SH-SY5Y (cell line): ENCODE measurements at regions not wholly inside any gene's neighbourhood (a gene's known extent, or its start where the extent isn't known, plus 50 kb on each side); places are given as distances from the start of the nearest gene placed in this dataset.

ENCODE experiments used
- GATA2 ChIP-seq: IDR thresholded peaks from 2 replicates; pipeline ENCODE4 v1.6.1; 2011; ENCODE audit warnings: mild to moderate bottlenecking, low read depth, low read length
- GATA3 ChIP-seq: IDR thresholded peaks from 2 replicates; pipeline ENCODE4 v1.6.1; 2011; ENCODE audit warnings: low read depth, mild to moderate bottlenecking, low read length, moderate library complexity

GRCh38 chr6:82772851-82773717 is 292.6 kb downstream of the UBE3D start:
- TF ChIP-seq GATA2 (no peak), GATA3 (no peak)

GRCh38 chr6:82775361-82775760 is 290.3 kb downstream of the UBE3D start:
- TF ChIP-seq GATA2, result no peak
- no peak for TF ChIP-seq GATA3

GRCh38 chr6:82775981-82776380 is 289.7 kb downstream of the UBE3D start:
- no peak for TF ChIP-seq GATA2
- TF ChIP-seq GATA3, result no peak

GRCh38 chr6:82779041-82779440 is 286.6 kb downstream of the UBE3D start:
- TF ChIP-seq GATA2 (no peak), GATA3 (no peak)

- TF ChIP-seq GATA2, result no peak
- no peak for TF ChIP-seq GATA3
These were observed 285.3 kb downstream of the UBE3D start for GRCh38 chr6:82780334-82780733.

- TF ChIP-seq GATA3 (no peak), GATA2 (no peak)
These were observed 283.9 kb downstream of the UBE3D start for GRCh38 chr6:82781620-82782204.

- no peak for TF ChIP-seq GATA2
- TF ChIP-seq GATA3, result no peak
These were observed 281.9 kb downstream of the UBE3D start for GRCh38 chr6:82783587-82784236.

- TF ChIP-seq GATA3 (no peak), GATA2 (no peak)
These were observed 280.4 kb downstream of the UBE3D start for GRCh38 chr6:82785206-82785605.

GRCh38 chr6:82786248-82786647 is 279.4 kb downstream of the UBE3D start:
- TF ChIP-seq GATA2 (no peak), GATA3 (no peak)

GRCh38 chr6:82795940-82796339 is 269.7 kb downstream of the UBE3D start:
- TF ChIP-seq GATA3 (no peak), GATA2 (no peak)

- TF ChIP-seq GATA2 (no peak), GATA3 (no peak)
These were observed 264.6 kb downstream of the UBE3D start for GRCh38 chr6:82801083-82801482.

- TF ChIP-seq GATA2 (no peak), GATA3 (no peak)
These were observed 246.9 kb downstream of the UBE3D start for GRCh38 chr6:82818727-82819126.

GRCh38 chr6:82823361-82823760 is 242.3 kb downstream of the UBE3D start:
- TF ChIP-seq GATA3, result no peak
- TF ChIP-seq GATA2, result no peak

GRCh38 chr6:82832811-82833210 is 232.8 kb downstream of the UBE3D start:
- no peak for TF ChIP-seq GATA3
- no peak for TF ChIP-seq GATA2

GRCh38 chr6:82833481-82833880 is 232.2 kb downstream of the UBE3D start:
- TF ChIP-seq GATA3, result no peak
- no peak for TF ChIP-seq GATA2
